HT-29 (cell line): ENCODE measurements at regions not wholly inside any gene's neighbourhood (a gene's known extent, or its start where the extent isn't known, plus 50 kb on each side); places are given as distances from the start of the nearest gene placed in this dataset.
"Not testable (repeated sequence)": the region's sequence is repeated elsewhere in the genome, so short reads cannot be mapped to it uniquely, and the experiment has no call there.

Experiments used
- DNase-seq: peaks from one replicate; pipeline ENCODE4 v3.0.0-alpha.2; 2015; ENCODE audit warnings: low spot score

DNA sequence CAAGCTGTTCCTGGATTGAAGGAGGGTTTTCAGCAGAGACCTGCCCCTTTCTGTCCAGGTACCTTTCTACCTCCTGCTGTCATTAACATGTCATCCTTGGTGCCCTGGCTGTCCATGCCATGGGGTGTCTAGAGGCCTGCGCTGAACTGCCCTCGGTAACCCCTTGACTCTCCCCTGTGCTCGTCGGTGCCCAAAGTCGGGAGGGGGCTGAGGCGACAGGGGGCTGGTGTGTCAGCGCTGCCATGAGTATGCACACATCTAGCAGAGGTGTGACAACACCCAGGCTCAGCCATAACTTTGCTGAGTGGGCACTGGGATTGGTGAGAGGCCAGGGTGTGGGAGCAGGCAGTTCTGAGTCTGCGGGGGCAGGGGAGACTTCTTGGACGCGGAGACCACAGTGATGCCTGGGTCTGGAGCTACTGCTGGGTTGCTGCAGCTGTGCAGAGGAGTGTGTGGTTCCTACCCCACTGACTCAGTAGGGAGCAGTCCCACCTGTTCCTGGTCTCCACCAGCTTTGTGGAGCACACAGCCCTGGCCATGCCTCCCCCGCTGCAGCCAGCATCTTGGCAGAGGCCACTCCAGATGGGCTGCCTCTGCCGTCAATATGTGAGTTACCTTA is 376.2 kb upstream of the SEMA3C start:
- no peak for DNase-seq

DNA sequence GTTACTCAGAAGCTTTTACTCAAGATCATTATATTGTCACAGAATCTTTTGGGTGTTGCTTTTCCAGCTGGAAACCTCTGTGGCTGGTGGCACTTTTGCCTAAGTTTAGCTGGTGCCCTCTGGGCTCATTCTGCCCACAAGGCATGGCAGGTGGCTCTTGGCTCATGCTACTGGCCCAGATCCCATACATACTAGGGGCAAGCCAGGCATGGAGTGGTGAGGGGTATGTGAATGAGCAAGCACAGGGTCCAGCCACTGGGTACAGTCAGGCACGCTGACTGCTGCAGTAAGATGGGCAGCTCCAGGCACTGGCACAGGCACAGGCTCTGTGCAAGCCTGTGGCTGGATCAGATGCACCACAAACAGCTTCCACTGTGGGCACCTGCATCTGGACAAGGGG is 375.0 kb upstream of the SEMA3C start:
- DNase-seq, result no peak

DNA sequence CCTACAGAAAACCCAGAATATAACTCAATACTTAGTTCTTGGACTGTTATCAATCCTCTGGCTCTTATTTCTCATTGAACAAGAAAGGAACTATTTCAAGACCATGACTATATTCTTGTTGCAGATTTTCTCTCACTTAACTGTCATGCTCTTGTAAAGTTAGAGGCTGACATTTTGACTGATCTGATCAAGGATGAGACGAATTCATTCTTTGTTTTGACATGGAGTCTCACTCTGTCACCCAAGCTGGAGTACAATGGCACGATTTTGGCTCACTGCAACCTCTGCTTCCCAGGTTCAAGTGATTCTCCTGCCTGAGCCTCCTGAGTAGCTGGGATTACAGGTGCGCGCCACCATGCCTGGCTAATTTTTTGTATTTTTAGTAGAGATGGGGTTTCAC is 367.9 kb upstream of the SEMA3C start:
- not testable (repeated sequence) for DNase-seq

DNA sequence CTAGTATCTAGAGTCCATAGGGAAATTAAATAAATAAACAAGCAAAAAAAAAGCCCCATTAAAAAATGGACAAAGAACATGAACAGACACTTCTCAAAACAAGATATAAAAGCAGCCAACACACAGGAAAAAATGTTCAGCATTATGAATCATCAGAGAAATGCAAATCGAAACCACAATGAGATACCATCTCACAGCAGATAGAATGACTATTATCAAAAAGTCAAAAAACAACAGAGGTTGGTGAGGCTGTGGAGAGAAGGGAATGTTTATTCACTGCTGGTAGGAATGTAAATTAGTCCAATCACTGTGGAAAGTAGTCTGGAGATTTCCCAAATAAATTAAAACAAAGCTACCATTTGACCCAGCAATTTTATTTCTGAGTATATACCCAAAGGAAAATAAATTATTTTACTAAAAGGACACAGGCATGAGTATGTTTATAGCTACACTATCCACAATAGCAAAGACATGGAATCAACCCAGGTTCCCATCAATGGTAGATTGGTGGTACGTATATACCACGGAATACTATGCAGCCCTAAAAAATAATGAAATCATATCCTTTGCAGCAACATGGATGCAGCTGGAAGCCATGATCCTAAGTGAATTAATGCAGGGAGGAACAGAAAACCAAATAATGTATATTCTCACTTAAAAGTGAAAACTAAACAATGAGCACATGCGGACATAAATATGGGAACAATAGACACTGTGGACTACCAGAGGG is 366.5 kb upstream of the SEMA3C start:
- DNase-seq, result peak; percentile 44

DNA sequence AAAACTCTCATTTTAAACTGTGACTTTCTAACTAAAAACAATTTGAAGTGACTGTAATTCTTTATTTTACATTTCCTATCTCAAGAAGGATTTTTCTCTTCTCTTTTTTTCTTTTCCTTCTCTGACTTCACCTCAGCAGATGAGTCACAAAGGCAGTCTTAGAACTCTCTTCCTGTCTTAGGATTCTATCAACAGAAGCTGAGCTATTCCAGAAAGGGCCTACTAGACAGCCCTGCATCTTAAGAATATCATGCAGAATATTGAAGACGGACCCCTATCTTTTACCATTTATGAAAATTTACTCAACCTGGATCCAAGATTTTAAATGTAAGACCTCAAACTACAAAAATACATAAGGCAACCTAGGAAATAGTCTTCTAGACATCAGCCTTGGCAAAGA is 365.7 kb upstream of the SEMA3C start:
- DNase-seq, result peak; percentile 18

DNA sequence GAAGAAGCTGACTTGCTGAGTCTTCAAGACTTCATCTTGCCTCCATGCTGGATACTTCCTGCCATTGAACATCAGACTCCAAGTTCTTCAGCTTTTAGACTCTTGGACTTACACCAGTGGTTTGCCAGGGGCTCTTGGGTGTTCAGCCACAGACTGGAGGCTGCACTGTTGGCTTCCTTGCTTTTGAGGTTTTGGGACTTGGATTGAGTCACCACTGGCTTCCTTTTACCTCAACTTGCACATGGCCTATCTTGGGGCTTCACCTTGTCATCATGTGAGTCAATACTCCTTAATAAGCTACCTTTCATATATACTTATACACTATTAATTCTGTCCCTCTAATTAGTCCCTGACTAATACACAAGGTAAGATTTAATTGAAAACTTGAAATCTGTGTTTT is 361.7 kb upstream of the SEMA3C start:
- no peak for DNase-seq

DNA sequence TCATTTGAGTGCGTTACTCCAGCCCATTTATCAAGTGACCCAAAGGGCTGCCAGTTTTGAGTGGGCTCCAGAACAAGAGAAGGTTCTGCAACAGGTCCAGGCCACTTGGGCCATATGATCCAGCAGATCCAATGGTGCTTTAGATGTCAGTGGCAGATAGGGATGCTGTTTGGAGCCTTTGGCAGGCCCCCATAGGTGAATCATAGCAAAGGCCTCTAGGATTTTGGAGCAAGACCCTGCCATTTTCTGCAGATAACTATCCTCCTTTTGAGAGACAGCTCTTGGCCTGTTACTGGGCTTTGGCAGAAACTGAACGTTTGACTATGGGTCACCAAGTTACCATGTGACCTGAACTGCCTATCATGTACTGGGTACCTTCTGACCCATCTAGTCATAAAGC is 358.8 kb upstream of the SEMA3C start:
- no peak for DNase-seq

DNA sequence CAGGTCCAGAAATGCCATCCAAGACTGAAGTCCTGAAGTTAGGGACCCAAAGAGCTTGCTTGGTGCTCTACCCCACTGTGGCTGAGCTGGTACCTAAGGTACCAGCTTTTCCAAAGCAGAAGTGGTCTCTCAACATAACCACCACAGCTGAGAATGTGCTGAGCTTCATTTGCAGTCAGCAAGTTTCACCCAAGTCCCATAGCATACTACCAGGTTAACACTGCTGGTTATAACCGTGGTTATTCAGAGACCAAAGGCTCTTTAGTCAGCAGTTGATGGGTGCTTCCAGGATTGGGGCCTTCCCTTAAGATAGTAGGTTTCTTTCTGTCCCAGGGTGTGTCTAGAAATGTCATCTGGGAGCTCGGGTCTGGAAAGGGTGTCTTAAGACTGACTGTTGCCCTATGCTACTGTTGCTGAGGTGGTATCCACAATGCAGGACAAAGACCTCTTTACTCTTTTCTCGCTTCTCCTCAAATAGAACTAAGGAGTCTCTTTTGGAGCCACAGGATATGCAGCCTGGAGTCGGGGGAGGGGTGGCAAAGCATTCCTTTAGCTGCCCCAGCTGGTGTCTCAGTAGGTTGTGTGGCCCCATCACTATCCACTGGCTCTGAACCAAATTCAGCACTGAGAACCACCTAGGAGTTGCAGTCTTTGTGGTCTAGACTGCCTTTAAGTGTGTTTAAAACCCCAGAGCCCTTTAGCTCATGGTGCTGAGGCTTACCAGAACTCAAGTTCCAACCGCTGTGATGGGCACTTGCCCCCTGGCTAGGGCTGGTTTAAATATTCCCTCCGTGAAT is 354.9 kb upstream of the SEMA3C start:
- no peak for DNase-seq

DNA sequence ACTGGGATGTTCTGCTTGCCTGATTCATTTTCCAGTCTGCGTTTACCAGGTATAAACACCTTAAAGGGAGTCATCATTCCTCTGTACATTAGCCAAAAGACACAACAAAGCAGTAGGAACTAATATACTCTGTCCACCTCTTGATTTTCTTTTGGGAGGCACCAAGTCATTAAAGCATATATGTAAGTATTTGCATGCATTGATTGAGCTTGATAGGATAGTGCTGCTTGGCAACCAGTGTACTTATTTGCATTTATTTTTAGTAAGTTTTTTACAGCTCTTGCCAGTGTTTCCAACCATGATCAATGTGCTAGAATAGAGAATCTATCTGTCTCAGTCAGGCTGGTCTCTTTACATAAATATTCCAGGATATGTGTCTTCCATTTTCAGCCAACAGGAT is 353.3 kb upstream of the SEMA3C start:
- DNase-seq, result no peak

DNA sequence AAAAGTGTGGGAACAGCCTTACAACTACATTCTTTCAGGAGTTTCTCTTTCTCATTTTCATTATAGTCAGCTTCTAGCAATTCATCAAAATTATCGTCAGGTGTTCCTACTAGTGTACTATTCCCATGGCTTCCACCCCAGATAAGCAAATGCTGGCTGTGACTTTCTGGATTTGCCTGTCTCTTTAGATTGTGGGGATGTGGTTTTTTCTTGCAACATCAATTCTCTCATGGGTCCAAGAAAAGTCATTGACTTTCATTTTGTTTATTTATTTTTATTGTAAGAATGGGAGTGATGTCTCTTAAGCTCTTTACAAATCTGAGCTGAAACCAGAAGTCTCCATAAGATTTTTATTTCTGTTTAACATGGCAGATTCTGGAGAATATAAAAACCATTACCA is 349.7 kb upstream of the SEMA3C start:
- DNase-seq, result no peak

DNA sequence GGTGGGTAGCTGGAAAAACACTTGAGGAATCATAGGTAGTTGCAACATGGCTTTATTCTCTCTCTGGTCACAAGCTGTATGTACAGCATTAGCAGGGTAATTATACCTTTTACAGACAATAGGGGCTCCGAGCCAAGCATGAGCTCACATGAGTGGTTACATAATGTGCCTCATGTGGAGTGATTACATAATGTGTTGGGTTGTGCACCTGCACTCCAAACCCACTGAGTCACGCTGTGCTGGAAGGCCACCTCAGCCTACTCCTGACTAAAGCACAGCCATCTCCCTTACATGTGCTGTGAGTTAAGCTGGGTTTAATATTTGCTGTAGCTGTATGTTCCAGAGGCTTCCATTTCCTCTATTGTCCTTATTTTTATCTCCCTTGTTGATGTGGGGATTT is 348.7 kb upstream of the SEMA3C start:
- no peak for DNase-seq

DNA sequence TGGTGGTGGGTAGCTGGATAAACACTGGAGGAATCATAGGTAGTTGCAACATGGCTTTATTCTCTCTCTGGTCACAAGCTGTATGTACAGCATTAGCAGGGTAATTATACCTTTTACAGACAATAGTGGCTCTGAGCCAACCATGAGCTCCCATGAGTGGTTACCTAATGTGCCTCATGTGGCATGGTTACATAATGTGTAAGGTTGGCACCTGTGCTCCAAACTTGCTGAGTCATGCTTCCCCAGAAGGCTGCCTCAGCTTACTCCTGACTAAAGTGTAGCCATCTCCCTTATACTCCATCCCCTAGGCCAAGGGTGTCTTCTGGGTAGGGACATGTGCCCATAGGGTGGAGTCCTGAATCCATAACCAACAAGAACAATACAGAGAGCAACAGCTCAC is 345.3 kb upstream of the SEMA3C start:
- DNase-seq, result peak; percentile 32

DNA sequence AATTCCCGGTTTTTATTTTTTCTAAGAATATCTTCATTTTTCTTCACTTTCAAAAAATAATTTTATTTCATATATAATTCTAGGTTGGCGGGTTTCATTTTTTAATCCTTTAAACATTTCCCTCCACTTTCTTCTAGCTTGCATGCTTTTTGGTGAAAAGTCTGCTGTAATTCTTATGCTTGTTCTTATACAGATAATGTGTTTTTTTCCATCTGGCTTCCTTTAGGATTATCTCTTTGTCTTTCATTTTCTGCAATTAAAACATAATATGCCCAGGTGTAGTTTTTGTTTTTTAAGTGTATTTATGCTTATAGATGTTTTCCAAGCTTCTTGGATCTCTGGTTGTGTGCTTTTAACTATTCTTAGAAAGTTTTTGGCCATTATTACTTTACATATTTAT is 341.3 kb upstream of the SEMA3C start:
- no peak for DNase-seq

DNA sequence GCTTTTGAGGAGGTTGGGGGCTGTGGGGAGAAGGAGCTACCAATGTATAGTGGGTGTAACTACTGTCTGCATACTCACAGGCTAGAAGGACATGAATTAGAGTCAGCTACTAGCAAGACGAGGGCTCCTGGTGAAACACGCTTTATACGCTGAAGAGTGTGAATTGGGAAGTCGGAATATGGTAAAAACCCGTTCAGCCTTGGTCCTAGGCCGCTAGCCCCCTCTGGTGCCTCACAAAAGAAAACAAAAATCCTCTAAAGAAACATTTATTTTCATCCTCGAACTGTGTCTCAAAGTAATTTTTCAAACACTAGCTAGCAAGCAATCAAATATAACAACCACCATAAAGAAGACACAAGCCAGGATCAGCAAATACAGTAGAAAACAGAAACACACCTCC is 338.1 kb upstream of the SEMA3C start:
- DNase-seq, result no peak

DNA sequence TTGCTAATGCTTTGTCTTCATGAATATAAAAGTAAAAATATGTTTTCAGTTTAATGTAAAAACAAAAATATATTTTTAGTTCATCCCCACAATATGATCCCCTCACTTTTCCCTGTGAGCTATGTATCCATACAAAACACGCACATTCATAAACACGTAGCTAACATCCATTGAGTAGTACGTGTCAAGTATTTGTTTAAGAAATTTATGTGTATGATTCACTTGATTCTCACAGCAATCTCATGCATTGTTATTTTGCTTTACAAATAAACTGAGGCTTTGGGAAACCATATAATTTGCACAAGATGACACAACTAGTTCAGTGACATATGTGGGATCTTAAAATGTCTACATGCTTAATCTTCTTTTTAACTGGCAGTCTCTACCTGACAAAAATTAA is 329.6 kb upstream of the SEMA3C start:
- no peak for DNase-seq

DNA sequence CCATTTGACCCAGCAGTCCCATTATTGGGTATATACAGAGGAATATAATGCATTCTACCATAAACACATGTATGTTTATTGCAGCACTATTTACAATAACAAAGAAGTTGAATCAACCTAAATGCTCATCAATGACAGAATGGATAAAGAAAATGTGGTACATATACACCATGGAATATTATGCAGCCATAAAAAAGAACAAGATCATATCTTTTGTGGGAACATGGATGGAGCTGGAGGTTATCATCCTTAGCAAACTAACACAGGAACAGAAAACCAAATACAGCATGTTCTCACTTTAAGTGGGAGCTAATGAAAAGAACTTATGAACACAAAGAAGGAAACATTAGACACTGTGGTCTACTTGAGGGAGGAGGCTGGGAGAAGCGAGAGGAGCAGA is 328.5 kb upstream of the SEMA3C start:
- DNase-seq, result not testable (repeated sequence)

DNA sequence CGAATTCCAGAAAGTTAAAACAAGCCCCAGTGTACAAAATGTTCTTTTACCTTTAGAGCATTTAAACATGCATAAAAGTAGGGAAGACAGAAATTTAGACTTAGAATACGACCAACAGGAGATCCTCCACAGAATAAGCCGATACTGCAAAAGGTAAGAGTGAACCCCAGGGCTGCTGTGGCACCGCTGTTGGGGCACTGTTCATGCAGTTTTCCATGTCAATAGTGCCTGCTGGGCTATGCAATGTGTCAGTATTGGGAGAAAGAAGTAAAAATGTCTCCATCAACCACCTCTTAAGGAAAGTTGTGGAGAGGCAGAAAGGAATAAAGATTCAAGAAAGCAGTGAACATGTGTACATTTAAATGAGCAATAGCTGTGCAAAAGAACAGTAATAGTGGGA is 326.5 kb upstream of the SEMA3C start:
- DNase-seq, result no peak

DNA sequence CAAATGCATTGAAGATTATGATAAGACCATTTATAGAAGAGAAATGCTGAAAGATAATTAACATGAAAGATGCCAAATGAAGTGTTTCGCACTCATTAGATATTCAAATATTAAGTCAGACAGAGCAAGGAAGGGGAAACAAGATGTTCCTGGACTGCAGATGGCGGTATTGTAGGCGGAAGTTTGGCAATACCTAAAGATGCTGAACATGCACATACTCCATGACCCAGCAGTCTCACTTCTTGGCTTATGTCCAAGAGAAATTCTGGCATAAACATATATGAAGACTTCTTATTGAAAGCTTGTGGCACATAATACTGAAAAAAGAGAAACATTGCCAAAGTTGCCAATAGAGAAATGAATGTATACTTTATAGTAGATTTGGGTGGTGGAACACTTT is 325.4 kb upstream of the SEMA3C start:
- peak; percentile 53 for DNase-seq

DNA sequence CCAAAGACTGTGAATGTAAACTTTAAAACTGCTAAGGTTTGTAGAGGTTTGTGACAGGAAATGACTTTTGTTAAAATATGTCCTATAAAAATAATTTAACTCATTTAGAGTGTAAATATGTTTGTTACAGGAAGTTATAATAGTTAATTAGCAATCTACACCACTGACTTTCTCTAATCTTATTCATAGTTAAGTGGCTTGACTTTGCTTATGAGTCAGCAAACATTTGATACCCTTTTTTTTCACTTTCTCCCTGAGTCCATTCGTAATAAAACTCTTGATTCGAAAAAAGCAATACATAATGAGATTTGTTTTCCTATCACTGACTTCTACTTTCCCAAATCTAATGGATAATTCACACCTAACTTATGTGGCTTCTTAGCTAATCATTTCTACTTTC is 317.7 kb upstream of the SEMA3C start:
- peak; percentile 39 for DNase-seq

DNA sequence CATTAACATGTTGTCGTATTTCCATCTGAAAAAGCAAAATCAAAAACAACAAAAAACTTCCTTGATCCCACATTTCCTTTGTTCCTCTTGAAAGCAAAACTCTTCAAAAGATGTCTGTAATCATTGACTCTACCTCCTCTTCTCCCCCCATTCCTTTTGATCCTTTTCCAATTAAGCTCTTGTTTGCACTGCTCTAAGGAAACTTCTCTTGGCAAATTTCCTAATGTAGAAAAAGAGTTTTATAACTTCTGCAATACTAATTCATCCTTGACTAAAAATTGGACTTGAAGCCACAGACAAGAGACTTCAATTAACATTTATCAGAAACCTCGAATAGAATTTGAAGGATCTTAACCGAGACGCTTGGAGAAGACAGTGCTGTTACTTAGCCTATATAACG is 317.1 kb upstream of the SEMA3C start:
- peak; percentile 44 for DNase-seq

DNA sequence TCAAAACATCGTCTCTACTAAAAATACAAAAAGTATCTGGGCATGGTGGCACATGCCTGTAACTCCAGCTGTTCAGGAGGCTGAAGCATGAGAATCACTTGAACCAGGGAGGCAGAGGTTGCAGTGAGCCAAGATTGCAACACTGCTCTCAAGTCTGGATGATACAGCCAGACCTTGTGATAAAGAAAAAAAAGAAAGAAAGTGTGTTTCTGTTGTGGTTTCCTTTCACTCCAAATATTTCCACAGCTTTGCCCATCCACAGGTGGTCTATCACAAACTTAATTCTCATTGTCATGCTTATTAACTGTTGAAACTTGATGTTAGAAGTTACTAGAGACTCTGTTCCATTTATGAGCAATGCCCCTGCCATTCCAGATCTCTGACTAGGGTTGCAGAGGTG is 316.0 kb upstream of the SEMA3C start:
- DNase-seq, result no peak

DNA sequence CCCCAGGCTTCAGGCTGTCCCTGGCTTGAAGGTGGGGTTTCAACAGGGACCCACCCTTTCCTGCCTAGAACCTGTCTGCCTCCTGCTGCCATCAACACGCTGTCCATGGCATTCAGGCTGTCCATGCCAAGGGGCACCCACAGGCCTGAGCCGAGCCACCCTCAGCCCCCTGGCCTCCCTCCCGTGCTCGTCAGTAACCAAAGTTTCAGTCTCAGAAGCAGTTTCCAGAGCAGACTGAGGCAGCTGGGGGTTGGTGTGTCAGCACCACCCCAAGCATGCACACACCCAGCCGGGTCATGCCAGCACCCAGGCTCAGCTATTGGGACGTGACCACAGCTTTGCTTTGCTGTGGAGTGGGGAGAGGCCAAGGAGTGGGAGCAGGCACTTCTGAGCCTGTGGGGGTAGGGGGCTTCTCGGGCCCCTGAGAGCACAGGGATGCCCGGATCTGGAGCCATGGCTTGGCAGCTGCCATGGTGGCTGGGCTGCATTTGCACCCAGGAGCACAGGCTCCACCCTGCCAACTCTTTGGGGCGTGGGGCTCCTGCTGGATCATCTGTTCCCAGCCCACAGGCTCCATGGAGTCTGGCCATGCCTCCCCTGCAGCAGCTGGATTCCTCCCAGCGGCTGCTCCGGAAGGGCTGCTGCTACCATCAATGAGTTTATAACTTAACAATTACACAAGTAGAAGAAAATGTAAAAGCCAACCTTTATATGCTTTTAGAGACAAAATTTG is 314.5 kb upstream of the SEMA3C start:
- no peak for DNase-seq
